ENCODE measurements at regions not wholly inside any gene's neighbourhood (a gene's known extent, or its start where the extent isn't known, plus 50 kb on each side); places are given as distances from the start of the nearest gene placed in this dataset.

- Histone ChIP-seq H3K9ac (ENCODE audit: low read depth, low read length) (no peak overlapping the region), H3K4me1 (ENCODE audit: control insufficient read depth, insufficient read depth, low read length) (peaks cover 20% of the 10 kb centered on the region), H3K9me3 (ENCODE audit: control insufficient read depth, insufficient read depth, low read length) (peaks cover 8% of the 10 kb centered on the region; the same call in 1 of the 2 replicates), H3K36me3 (ENCODE audit: control insufficient read depth, insufficient read depth, low read length) (no peaks in the 10 kb centered on the region), H3K4me3 (ENCODE audit: low read depth, low read length) (no peak overlapping the region), H3K27ac (ENCODE audit: low read depth, low read length) (no peak overlapping the region), H3K27me3 (ENCODE audit: control insufficient read depth, insufficient read depth, low read length) (no peaks in the 10 kb centered on the region)
These were observed 79.6 kb downstream of the RTP4 start for GRCh38 chr3:187447737-187448136.

- Histone ChIP-seq H3K27ac (ENCODE audit: low read depth, low read length) (no peak overlapping the region), H3K9ac (ENCODE audit: low read depth, low read length) (no peak overlapping the region), H3K4me1 (ENCODE audit: control insufficient read depth, insufficient read depth, low read length) (peaks cover 12% of the 10 kb centered on the region), H3K36me3 (ENCODE audit: control insufficient read depth, insufficient read depth, low read length) (no peaks in the 10 kb centered on the region), H3K27me3 (ENCODE audit: control insufficient read depth, insufficient read depth, low read length) (no peaks in the 10 kb centered on the region), H3K4me3 (ENCODE audit: low read depth, low read length) (no peak overlapping the region), H3K9me3 (ENCODE audit: control insufficient read depth, insufficient read depth, low read length) (no peaks in the 10 kb centered on the region)
These were observed 77.2 kb downstream of the RTP4 start for GRCh38 chr3:187445356-187445755.

GRCh38 chr3:187434524-187434923 lies 66.3 kb downstream of the RTP4 start:
- Histone ChIP-seq H3K9me3 (ENCODE audit: control insufficient read depth, insufficient read depth, low read length) (no peaks in the 10 kb centered on the region), H3K27me3 (ENCODE audit: control insufficient read depth, insufficient read depth, low read length) (no peaks in the 10 kb centered on the region), H3K27ac (ENCODE audit: low read depth, low read length) (no peak overlapping the region), H3K36me3 (ENCODE audit: control insufficient read depth, insufficient read depth, low read length) (no peaks in the 10 kb centered on the region), H3K9ac (ENCODE audit: low read depth, low read length) (no peak overlapping the region), H3K4me1 (ENCODE audit: control insufficient read depth, insufficient read depth, low read length) (no peaks in the 10 kb centered on the region), H3K4me3 (ENCODE audit: low read depth, low read length) (no peak overlapping the region)

- Histone ChIP-seq H3K4me1 (ENCODE audit: control insufficient read depth, insufficient read depth, low read length) (no peaks in the 10 kb centered on the region), H3K9me3 (ENCODE audit: control insufficient read depth, insufficient read depth, low read length) (no peaks in the 10 kb centered on the region), H3K36me3 (ENCODE audit: control insufficient read depth, insufficient read depth, low read length) (no peaks in the 10 kb centered on the region), H3K27me3 (ENCODE audit: control insufficient read depth, insufficient read depth, low read length) (no peaks in the 10 kb centered on the region), H3K4me3 (ENCODE audit: low read depth, low read length) (no peak overlapping the region), H3K9ac (ENCODE audit: low read depth, low read length) (no peak overlapping the region), H3K27ac (ENCODE audit: low read depth, low read length) (no peak overlapping the region)
These were observed 62.4 kb downstream of the RTP4 start for GRCh38 chr3:187430576-187430975.
